ENCODE measurements at regions not wholly inside any gene's neighbourhood (a gene's known extent, or its start where the extent isn't known, plus 50 kb on each side); places are given as distances from the start of the nearest gene placed in this dataset.
"Not testable (repeated sequence)": the region's sequence is repeated elsewhere in the genome, so short reads cannot be mapped to it uniquely, and the experiment has no call there.

DNA sequence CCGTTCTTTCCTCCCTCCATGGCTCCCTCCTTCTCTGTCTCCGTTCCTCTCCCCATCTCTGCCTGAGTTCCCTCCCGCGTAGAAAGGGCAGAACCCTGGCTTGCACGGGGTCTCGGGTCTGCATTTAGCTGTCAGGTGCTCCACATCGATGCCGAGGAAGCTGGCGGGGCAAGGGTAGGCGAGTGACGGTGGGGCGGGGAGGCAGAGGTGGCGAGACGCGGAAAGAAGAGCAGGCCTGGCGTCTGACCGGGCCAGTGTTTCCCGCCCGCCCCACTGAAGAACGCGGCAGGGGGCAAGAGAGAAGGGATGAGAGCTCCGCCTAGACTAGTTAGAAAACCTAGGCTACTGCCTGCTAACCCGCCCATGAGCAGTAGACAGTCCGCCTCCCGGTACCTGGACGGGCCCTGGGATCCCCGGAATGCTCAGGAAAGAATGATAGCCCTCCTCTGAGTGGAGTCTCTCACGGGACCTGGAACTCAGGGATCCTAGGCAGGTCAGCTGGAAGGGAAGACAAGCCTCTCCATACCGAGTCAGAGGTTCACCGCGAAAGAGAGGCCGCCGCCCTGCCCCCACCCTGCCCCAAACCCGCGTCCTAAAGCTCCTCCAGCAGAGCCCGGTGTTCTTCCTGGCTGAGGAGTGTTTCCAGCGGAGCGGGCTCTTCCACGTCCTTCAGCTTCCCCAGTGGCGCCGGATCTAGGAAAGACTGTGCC lies 357.9 kb upstream of the DEFB115 start:
- not testable (repeated sequence) for DNase-seq (ENCODE audit: low spot score)

DNA sequence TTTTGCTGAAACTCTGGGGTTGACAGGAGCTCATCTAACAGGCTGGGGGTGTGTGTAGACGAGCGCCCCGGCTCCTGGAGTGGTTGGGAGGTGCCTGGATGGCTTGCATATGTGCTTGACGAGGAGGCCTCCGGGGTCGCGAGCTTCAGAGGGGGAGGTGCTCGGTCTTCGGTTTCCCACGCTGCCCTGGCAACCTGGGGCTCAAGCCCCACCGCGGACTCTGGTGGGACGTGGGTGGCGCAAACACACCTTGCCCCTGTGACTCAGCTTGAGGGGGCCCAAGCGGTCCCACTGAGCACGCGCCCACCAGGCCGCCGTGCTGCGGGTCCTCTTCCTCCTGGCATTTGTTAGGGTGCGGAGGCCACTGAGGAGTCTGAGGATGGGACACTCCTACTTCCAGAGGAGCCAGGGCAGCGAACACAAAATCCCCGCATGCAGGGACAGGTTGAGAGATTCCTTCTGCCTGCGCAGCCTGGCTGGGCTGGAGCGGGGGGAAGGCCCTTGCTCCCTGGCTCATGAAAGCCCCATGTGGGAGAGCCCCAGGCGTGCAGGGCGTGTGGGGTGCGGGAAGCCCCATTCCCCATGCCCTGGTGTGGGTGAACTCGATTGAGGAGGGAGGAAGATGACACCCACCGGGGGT lies 357.3 kb upstream of the DEFB115 start:
- DNase-seq (ENCODE audit: low spot score): not testable (repeated sequence)

DNA sequence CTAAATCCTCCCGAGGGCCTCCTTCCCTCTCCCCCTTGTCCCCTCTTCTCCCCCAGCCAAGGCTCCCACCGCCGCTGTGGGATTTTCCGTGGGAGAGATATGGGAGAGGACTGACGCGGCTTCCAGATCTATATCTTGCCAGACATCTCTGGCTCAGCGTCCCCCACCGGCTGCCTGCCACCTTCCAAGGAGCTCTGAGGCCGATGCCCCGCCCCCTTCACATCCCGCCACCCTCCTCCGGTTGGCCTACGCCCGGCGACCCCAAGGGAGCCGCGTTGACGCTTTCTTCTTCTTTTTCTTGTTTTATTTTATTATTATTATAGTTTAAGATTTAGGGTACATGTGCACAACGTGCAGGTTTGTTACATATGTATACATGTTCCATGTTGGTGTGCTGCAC lies 352.2 kb upstream of the DEFB115 start:
- DNase-seq (ENCODE audit: low spot score): not testable (repeated sequence)

DNA sequence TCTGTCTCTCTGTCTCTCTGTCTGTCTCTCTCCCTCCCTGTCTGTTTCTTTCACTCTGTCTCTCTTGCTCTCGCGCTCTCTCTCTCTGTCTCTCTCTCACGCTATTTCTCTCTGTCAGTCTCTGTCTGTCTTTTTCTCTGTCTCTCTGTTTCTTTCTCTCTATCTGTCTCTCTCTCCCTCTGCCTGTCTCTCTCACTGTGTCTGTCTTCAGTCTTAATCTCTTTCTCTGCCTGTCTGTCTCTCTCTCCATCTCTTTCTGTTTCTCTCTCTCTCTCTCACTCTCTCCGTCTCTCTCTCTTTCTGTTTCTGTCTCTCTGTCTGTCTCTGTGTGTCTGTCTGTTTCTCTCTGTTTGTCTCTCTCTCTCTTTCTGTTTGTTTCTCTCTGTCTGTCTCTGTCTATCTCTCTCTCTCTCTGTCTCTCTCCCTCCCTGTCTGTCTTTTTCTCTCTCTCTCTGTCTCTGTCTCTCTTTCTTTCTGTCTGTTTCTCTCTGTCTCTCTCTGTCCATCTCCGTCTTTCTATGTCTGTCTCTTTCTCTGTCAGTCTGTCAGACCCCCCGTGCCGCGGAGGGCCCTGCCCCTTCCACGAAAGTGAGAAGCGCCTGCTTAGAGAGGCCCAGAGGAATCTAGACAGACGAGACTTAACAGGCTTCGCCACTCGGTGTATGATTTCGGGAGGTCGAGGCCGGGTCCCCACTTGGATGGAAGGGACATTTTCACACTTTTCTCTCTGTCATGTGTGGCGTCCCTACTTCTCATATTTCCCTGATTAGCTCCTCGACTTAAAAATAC lies 346.3 kb upstream of the DEFB115 start:
- DNase-seq (ENCODE audit: low spot score): no peak

DNA sequence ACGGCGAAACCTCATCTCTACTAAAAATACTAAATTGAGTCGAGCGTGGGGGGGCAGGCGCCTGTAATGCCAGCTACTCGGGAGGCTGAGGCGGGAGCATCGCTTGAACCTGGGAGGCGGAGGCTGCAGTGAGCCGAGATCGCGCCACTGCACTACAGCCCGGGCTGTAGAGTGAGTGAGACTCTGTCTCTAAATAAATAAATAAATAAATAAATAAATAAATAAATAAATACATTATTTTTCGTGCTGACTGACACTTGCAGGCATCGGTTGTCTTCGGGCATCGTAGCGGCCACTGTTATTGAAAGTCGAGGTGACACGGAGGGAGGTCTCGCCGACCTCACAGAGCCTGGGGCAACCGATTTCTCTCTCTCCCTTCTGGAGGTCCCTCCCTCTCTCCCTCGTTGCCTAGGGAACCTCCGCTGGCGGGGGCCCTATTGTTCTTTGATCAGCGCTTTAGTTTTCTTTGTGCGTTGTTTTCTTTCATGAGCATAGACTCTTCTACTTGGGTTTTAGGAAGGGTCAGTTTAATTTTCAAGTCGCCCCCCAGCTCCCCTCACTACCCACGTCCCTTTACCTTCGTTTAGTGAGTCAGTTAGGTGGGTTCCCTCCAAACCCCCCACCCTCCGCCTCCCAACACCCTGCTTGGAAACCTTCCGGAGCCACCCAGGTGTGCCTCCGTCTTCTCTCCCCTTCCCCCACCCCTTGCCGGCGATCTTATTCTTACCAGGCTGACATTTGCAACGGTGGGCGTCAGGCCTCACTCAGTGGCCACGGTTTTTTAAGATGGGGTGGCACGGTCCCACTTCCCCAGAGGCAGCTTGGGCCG lies 345.4 kb upstream of the DEFB115 start:
- DNase-seq (ENCODE audit: low spot score): not testable (repeated sequence)

DNA sequence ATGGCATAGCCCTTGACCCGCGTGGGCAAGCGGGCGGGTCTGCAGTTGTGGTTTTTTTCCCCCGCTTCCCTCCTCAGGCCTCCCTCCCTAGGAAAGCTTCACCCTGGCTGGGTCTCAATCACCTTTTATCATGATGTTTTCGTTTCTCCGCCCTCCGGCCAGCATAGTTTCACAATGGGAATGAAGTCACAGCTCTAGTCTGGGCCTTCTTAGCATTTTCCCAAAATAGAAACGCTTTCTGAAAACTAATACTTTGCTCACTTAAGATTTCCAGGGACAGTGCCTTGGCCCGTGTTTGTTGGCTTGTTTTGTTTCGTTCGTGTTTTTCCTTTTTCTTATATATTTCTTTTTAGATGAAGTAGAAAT lies 344.8 kb upstream of the DEFB115 start:
- not testable (repeated sequence) for DNase-seq (ENCODE audit: low spot score)

DNA sequence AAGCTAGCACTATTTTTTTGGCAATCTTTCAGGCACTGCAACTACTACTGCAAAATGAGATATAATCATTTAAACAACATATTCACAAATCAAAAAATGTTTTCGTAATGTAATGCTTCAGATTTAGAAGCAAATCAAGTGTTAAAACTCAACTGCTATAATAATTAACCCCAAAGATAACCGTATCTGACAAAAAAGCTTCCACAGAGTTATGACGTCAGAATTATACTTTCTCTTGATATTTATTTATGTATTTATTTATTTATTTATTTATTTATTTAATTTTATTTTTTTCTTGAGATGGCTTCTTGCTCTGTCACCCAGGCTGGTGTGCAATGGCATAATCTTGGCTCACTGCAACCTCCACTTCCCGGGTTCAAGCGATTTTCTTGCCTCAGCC lies 341.1 kb upstream of the DEFB115 start:
- DNase-seq (ENCODE audit: low spot score): not testable (repeated sequence)

DNA sequence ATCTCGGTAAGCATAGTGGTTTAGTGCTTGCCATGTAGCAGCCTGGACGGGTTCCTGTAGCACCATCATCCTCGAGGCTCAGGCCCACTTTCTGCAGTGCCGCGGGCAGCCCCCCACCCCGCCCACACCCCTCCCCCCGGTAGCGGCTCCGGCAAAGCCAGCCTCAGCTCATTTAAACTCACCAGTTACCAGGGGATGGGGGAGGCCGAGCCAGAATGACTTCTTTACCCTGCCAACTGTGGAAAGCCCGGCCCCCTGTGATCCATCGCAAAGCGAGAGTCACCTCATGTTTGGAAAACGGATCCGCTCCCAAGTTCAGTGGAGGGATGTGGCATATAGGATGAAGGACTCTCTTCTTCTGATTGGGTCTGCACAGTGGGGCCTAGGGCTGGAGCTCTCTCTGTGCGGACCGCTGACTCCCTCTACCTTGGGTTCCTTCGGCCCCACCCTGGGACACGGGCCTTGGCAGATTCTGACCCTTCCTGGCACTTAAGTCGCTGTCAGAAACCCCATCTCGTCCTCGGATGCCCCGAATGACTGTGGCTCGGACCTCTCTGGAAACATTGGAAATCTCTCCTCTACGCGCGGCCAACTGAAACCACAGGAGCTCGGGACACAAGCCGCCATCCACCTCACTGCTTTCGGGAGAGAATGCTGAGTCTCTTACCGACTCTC lies 337.8 kb upstream of the DEFB115 start:
- no peak for DNase-seq (ENCODE audit: low spot score)

DNA sequence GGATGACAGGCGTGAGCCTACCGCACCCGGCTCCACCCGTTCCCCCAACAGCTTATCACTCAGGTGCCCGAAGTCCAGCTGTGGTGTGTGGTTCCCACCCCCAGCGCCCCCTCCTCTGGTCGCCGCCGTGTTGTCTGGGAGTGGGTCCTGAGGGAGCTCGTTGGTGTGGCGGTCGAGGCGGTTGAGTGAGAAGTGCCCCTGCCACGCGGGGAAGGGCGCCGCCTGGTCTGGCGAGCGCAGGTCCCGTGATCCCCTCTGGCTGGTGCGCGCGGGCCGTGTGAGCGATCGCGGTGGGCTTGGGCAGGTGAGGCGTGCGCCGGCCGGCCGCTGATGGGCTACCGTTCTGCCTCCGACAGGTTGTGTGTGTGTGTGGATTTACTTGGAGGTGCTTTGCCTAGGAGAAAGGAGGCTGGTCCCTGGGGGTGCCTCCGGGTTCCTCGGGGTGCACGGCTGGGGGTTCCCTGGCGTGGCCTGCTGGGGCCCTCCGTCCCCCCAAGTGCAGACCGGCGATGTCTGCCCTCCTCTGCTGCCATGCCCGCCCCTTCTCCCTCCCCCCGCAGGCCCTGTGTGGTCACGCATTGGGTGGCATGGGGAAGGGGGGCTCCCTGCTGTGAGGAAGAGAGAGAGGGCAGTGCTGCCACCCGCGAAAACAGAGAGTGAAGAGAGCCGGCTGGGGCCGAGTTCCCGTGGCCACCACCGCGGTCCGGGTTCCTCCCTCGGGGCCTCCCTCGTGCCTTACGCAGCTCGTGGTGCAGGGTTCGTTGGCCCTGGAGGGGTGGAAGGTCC lies 336.0 kb upstream of the DEFB115 start:
- DNase-seq (ENCODE audit: low spot score): no peak

DNA sequence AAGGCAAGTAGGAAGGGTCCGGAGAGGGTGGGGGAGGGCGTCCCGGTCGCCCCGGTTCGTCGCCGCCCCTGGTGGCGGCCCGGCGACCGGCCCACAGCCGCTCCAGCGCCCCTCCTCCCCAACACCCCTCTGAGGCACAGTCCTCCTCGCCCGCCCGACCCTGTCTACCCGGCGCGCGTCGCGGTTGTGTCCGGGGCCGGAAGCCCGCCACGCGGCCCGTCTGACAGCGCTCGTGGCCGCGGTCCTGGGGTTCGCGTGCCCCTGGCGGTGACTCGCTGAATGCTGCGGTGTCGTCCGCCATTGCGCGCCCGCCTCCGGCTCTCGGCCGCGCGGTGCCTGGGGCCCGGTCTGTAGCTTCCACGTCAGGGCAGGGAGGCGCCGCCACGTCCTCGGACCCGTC lies 335.3 kb upstream of the DEFB115 start:
- DNase-seq (ENCODE audit: low spot score): no peak

DNA sequence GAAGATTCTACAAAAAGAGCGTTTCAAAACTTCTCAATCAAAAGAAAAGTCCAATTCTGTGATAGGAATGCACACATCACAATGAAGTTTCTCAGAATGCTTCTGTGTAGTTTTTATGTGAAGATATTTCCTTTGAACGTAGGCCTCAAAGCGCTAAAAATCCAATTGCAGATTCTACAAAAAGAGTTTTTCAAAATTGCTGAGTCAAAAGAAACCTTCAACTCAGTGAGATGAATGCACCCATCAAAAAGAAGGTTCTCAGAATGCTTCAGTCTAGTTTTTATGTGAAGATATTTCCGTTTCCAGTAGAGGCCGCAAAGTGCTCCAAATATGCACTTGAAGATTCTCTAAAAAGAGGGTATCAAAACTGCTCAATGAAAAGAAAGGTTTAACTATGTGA lies 319.7 kb upstream of the DEFB115 start:
- DNase-seq (ENCODE audit: low spot score): no peak

DNA sequence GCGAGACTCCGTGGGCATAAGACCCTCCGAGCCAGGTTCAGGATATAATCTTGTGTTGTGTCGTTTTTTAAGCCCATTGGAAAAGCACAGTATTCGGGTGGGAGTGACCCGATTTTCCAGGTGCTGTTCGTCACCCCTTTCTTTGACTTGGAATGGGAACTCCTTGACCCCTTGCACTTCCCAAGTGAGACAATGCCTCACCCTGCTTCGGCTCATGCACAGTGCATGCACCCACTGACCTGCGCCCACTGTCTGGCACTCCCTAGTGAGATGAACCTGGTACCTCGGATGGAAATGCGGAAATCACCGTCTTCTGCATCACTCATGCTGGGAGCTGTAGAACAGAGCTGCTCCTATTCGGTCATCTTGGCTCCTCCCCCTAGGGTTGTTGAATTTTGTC lies 307.7 kb upstream of the DEFB115 start:
- no peak for DNase-seq (ENCODE audit: low spot score)

DNA sequence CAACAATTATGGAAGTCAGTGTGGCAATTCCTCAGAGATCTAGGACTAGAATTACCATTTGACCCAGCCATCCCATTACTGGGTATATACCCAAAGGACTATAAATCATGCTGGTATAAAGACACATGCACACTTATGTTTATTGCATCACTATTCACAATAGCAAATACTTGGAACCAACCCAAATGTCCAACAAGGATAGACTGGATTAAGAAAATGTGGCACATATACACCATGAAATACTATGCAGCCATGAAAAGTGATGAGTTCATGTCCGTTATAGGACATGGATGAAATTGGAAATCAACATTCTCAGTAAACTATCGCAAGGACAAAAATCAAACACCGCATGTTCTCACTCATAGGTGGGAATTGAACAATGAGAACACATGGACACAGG lies 306.4 kb upstream of the DEFB115 start:
- DNase-seq (ENCODE audit: low spot score): not testable (repeated sequence)

DNA sequence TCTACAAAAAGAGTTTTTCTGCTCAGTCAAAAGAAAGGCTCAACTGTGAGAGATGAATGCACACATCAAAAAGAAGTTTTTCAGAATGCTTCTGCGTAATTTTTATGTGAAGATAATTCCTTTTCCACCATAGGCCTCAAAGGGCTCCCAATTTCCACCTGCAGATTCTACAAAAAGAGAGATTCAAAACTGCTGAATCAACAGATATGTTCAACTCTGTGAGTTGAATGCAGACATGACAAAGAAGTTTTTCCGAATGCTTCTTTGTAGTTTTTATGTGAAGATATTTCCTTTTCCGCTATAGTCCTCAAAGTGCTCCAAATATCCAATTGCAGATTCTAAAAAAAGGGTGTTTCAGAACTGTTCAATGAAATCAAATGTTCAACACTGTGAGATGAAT lies 300.8 kb upstream of the DEFB115 start:
- not testable (repeated sequence) for DNase-seq (ENCODE audit: low spot score)

DNA sequence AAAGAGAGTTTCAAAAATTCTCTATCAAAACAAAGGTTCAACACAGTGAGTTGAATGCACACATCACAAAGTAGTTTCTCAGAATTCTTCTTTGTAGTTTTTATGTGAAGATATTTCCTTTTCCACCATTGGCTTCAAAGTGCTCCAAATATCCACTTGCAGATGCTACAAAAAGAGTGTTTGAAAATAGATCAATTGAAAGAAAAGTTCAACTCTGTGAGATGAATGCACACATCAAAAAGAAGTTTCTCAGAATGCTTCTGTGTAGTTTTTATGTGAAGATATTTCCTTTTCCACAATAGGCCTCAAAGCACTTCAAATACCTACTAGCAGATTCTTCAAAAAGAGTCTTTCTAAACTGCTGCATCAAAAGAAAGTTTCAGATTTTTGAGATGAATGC lies 298.3 kb upstream of the DEFB115 start:
- not testable (repeated sequence) for DNase-seq (ENCODE audit: low spot score)

DNA sequence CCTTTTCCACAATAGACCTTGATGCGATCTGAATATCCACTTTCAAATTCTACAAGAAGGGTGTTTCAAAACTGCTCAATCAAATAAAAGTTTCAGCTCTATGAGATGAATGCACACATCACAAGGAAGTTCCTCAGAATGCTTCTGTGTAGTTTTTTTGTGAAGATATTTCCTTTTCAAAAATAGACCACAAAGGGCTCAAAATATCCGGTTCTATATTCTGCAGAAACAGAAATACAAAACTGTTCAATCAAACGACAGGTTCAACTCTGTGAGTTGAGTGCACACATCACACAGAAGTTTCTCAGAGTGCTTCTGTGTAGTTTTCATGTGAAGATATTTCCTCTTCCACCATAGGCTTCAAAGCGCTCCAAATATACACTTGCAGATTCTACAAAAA lies 293.9 kb upstream of the DEFB115 start:
- DNase-seq (ENCODE audit: low spot score): no peak

DNA sequence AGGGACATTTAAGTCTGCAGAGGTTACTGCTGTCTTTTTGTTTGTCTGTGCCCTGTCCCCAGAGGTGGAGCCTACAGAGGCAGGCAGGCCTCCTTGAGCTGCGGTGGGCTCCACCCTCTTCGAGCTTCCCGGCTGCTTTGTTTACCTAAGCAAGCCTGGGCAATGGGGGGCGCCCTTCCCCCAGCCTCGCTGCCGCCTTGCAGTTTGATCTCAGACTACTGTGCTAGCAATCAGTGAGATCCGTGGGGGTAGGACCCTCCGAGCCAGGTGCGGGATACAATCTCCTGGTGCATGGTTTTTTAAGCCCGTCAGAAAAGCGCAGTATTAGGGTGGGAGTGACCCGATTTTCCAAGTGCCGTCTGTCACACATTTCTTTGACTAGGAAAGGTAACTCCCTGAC lies 281.6 kb upstream of the DEFB115 start:
- not testable (repeated sequence) for DNase-seq (ENCODE audit: low spot score)

DNA sequence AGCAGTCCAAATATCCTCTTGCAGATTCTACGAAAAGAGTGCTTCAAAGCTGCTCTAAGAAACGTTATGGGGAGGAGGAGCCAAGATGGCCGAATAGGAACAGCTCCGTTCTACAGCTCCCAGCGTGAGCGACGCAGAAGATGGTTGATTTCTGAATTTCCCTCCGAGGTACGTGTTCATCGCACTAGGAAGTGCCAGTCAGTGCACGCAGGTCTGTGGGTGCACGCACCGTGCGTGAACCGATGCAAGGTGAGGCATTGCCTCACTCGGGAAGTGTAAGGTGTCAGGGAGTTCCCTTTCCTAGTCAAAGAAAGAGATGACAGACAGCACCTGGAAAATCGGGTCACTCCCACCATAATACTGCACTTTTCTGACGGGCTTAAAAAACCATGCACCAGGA lies 272.1 kb upstream of the DEFB115 start:
- DNase-seq (ENCODE audit: low spot score): no peak

All from COLO829 (cell line).